ENCODE measurements at regions not wholly inside any gene's neighbourhood (a gene's known extent, or its start where the extent isn't known, plus 50 kb on each side); places are given as distances from the start of the nearest gene placed in this dataset.

GRCh38 chr6:148105695-148106094 is 236.9 kb upstream of the SASH1 start:
- Histone ChIP-seq H3K36me3 (ENCODE audit: control insufficient read depth, insufficient read depth, low read length) (no peaks in the 10 kb centered on the region), H3K27me3 (ENCODE audit: control insufficient read depth, insufficient read depth, low read length) (no peaks in the 10 kb centered on the region), H3K4me3 (ENCODE audit: low read depth, low read length) (no peak overlapping the region)
- DNase-seq (ENCODE audit: low read depth) (no peak), FAIRE-seq (no peak)
- no peak for TF ChIP-seq CTCF (IDR thresholded peaks at IDR 0.05; ENCODE audit: insufficient read depth, low read length, severe bottlenecking)

- FAIRE-seq (no peak), DNase-seq (ENCODE audit: low read depth) (no peak)
- Histone ChIP-seq H3K4me3 (ENCODE audit: low read depth, low read length) (no peak overlapping the region), H3K36me3 (ENCODE audit: control insufficient read depth, insufficient read depth, low read length) (no peaks in the 10 kb centered on the region), H3K27me3 (ENCODE audit: control insufficient read depth, insufficient read depth, low read length) (no peaks in the 10 kb centered on the region)
- TF ChIP-seq CTCF (IDR thresholded peaks at IDR 0.05; ENCODE audit: insufficient read depth, low read length, severe bottlenecking), result no peak
Measured at GRCh38 chr6:148107911-148108310, 234.7 kb upstream of the SASH1 start.

GRCh38 chr6:148109732-148110131 is 232.9 kb upstream of the SASH1 start:
- DNase-seq (ENCODE audit: low read depth), result peak; percentile 17
- peak; percentile 93 for FAIRE-seq
- Histone ChIP-seq H3K4me3 (ENCODE audit: low read depth, low read length) (no peak overlapping the region), H3K36me3 (ENCODE audit: control insufficient read depth, insufficient read depth, low read length) (no peaks in the 10 kb centered on the region), H3K27me3 (ENCODE audit: control insufficient read depth, insufficient read depth, low read length) (no peaks in the 10 kb centered on the region)
- no peak for TF ChIP-seq CTCF (IDR thresholded peaks at IDR 0.05; ENCODE audit: insufficient read depth, low read length, severe bottlenecking)

GRCh38 chr6:148110925-148111324 is 231.7 kb upstream of the SASH1 start:
- FAIRE-seq, result no peak
- no peak for TF ChIP-seq CTCF (IDR thresholded peaks at IDR 0.05; ENCODE audit: insufficient read depth, low read length, severe bottlenecking)

GRCh38 chr6:148112851-148113319 is 229.8 kb upstream of the SASH1 start:
- Histone ChIP-seq H3K27me3 (ENCODE audit: control insufficient read depth, insufficient read depth, low read length) (no peaks in the 10 kb centered on the region), H3K36me3 (ENCODE audit: control insufficient read depth, insufficient read depth, low read length) (no peaks in the 10 kb centered on the region), H3K4me3 (ENCODE audit: low read depth, low read length) (no peak overlapping the region)
- FAIRE-seq (no peak), DNase-seq (ENCODE audit: low read depth) (peak; percentile 38)
- TF ChIP-seq CTCF (IDR thresholded peaks at IDR 0.05; ENCODE audit: insufficient read depth, low read length, severe bottlenecking), result no peak

More at GRCh38 chr6:148110925-148111324, 231.7 kb upstream of the SASH1 start:
- no peak for DNase-seq (ENCODE audit: low read depth)
- H3K36me3 ChIP-seq (ENCODE audit: control insufficient read depth, insufficient read depth, low read length), result no peaks in the 10 kb centered on the region
- H3K27me3 ChIP-seq (ENCODE audit: control insufficient read depth, insufficient read depth, low read length), result no peaks in the 10 kb centered on the region
- no peak overlapping the region for H3K4me3 ChIP-seq (ENCODE audit: low read depth, low read length)

- H3K27me3 ChIP-seq (ENCODE audit: control insufficient read depth, insufficient read depth, low read length), result no peaks in the 10 kb centered on the region
- no peaks in the 10 kb centered on the region for H3K36me3 ChIP-seq (ENCODE audit: control insufficient read depth, insufficient read depth, low read length)
- FAIRE-seq (no peak), DNase-seq (ENCODE audit: low read depth) (no peak)
- H3K4me3 ChIP-seq (ENCODE audit: low read depth, low read length), result no peak overlapping the region
- no peak for TF ChIP-seq CTCF (IDR thresholded peaks at IDR 0.05; ENCODE audit: insufficient read depth, low read length, severe bottlenecking)
Measured at GRCh38 chr6:148116001-148116400, 226.6 kb upstream of the SASH1 start.

All from bronchial epithelial cell (primary cell).